IMR-90 (cell line): ENCODE measurements at regions not wholly inside any gene's neighbourhood (a gene's known extent, or its start where the extent isn't known, plus 50 kb on each side); places are given as distances from the start of the nearest gene placed in this dataset.

Source experiments
- MXI1 ChIP-seq: IDR thresholded peaks from 2 replicates; pipeline ENCODE4 v1.6.1; 2012; ENCODE audit warnings: low read depth, mild to moderate bottlenecking, low read length, moderate library complexity, borderline replicate concordance
- POLR2A ChIP-seq: IDR thresholded peaks from 2 replicates; pipeline ENCODE4 v1.6.1; 2012; ENCODE audit warnings: mild to moderate bottlenecking, low read depth, low read length
- TF ChIP-seq, protein P1 (sequence below): conservative IDR thresholded peaks from 2 replicates; pipeline ENCODE4 v1.5.1; 2012; ENCODE audit warnings: mild to moderate bottlenecking, low read depth, low read length, improper control_type of control experiment

- TF ChIP-seq, protein P1, sequence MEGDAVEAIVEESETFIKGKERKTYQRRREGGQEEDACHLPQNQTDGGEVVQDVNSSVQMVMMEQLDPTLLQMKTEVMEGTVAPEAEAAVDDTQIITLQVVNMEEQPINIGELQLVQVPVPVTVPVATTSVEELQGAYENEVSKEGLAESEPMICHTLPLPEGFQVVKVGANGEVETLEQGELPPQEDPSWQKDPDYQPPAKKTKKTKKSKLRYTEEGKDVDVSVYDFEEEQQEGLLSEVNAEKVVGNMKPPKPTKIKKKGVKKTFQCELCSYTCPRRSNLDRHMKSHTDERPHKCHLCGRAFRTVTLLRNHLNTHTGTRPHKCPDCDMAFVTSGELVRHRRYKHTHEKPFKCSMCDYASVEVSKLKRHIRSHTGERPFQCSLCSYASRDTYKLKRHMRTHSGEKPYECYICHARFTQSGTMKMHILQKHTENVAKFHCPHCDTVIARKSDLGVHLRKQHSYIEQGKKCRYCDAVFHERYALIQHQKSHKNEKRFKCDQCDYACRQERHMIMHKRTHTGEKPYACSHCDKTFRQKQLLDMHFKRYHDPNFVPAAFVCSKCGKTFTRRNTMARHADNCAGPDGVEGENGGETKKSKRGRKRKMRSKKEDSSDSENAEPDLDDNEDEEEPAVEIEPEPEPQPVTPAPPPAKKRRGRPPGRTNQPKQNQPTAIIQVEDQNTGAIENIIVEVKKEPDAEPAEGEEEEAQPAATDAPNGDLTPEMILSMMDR, result no peak
- no peak for TF ChIP-seq MXI1
- no peak for TF ChIP-seq POLR2A
These were observed 1103.3 kb upstream of the NRXN1 start for GRCh38 chr2:52135235-52135634.
